T-cell (primary cell): ENCODE measurements at regions not wholly inside any gene's neighbourhood (a gene's known extent, or its start where the extent isn't known, plus 50 kb on each side); places are given as distances from the start of the nearest gene placed in this dataset.
"Not testable (repeated sequence)": the region's sequence is repeated elsewhere in the genome, so short reads cannot be mapped to it uniquely, and the experiment has no call there.

Experiments used
- ATAC-seq, 4 experiments: fragments of 200-7000 bp in 3 of 4; fragments of 150-1000 bp in 1 of 4; cut with Tn5 transposase; replicated peaks in 1 of 4; 1 replicate in 3 of 4; 2 replicates in 1 of 4; pipeline ENCODE4 v1.10.0; 2021; ENCODE audit warnings: moderate library complexity in 3 of 4, mild to moderate bottlenecking in 2 of 4, moderate number of reproducible peaks in 1 of 4
- CTCF ChIA-PET, 2 donors: fragments of 300-600 bp; sonication (Branson Sonifier 250); formaldehyde crosslinking; loops; one replicate each; lab custom pipeline; 2022; ENCODE audit warnings: antibody characterized with exemption in 2 of 2; lab: Charles Lee
- POLR2A ChIA-PET, 2 donors: fragments of 300-600 bp; sonication (Branson Sonifier 250); formaldehyde crosslinking; loops; one replicate each; lab custom pipeline; 2022; ENCODE audit warnings: antibody characterized with exemption in 2 of 2; lab: Charles Lee
- DNase-seq, 35 experiments: peaks; one replicate each; pipeline versions ENCODE4 v3.0.0 to v3.0.0-alpha.2; 2013 to 2023
- H3K27ac ChIP-seq: one replicate; pipeline ENCODE4 v1.5.1; 2013; ENCODE audit warnings: low read length
- H3K27me3 ChIP-seq, 2 experiments: replicated peaks in 1 of 2; 1 replicate in 1 of 2; 2 replicates in 1 of 2; pipeline versions ENCODE4 v1.6.1 to v1.7.0; 2013; ENCODE audit warnings: low read length in 1 of 2, mixed read lengths in 1 of 2; ENCODE audit not compliant: control insufficient read depth in 2 of 2, insufficient read depth in 2 of 2; ENCODE audit errors: extremely low read depth in 1 of 2
- H3K36me3 ChIP-seq, 2 donors: 1 replicate in 1 of 2; 2 replicates in 1 of 2; pipeline versions ENCODE4 v1.6.1 to v1.7.0; 2013; ENCODE audit warnings: low read length in 1 of 2; ENCODE audit not compliant: control insufficient read depth in 2 of 2, insufficient read depth in 1 of 2; ENCODE audit errors: extremely low read depth in 1 of 2
- H3K4me1 ChIP-seq, 2 experiments: 1 replicate in 1 of 2; 2 replicates in 1 of 2; pipeline versions ENCODE4 v1.6.1 to v1.7.0; 2013; ENCODE audit warnings: low read length in 2 of 2, mixed read lengths in 1 of 2; ENCODE audit not compliant: insufficient read depth in 2 of 2, control insufficient read depth in 1 of 2; ENCODE audit errors: extremely low read depth in 1 of 2
- H3K4me3 ChIP-seq, 2 donors: 1 replicate in 1 of 2; 2 replicates in 1 of 2; pipeline versions ENCODE4 v1.5.1 to v1.7.0; 2013; ENCODE audit warnings: mild to moderate bottlenecking in 2 of 2, low read length in 1 of 2, moderate library complexity in 1 of 2; ENCODE audit not compliant: control insufficient read depth in 1 of 2; ENCODE audit errors: extremely low read depth in 1 of 2
- H3K9me3 ChIP-seq: 2 replicates; pipeline ENCODE4 v1.7.0; 2013
- H3K27ac Mint-ChIP-seq, 2 donors: one replicate each; pipeline ENCODE4 v1.8.0; 2020 to 2021; ENCODE audit warnings: mild to moderate bottlenecking in 2 of 2, mixed read lengths in 2 of 2
- H3K27me3 Mint-ChIP-seq, 2 donors: one replicate each; pipeline ENCODE4 v1.8.0; 2021 to 2022; ENCODE audit warnings: mixed read lengths in 2 of 2
- H3K36me3 Mint-ChIP-seq: one replicate; pipeline ENCODE4 v1.8.0; 2021; ENCODE audit warnings: mixed read lengths
- H3K4me1 Mint-ChIP-seq, 3 donors: one replicate each; pipeline ENCODE4 v1.8.0; 2020 to 2022; ENCODE audit warnings: mixed read lengths in 3 of 3, mild to moderate bottlenecking in 1 of 3
- H3K4me3 Mint-ChIP-seq, 3 donors: one replicate each; pipeline ENCODE4 v1.8.0; 2020 to 2022; ENCODE audit warnings: mild to moderate bottlenecking in 3 of 3, mixed read lengths in 3 of 3, moderate library complexity in 3 of 3
- H3K9me3 Mint-ChIP-seq, 3 donors: one replicate each; pipeline ENCODE4 v1.8.0; 2020 to 2022; ENCODE audit warnings: mixed read lengths in 3 of 3
- WGBS: methylation state at CpG from one replicate; pipeline ENCODE4 v1.1.5; 2013; ENCODE audit warnings: missing lambda C conversion rate; ENCODE audit not compliant: insufficient coverage; 5-methylcytosine and 5-hydroxymethylcytosine counted together

GRCh38 chr2:223185638-223186037 lies 133.6 kb downstream of the KCNE4 start:
- no peak for DNase-seq
- WGBS: no CpG with 5 or more reads among the region's 4 CpGs
- no peak for ATAC-seq
- no peak overlapping the region for H3K27ac ChIP-seq
- no peaks in the 10 kb centered on the region for H3K9me3 ChIP-seq
- no peaks in the 10 kb centered on the region for H3K4me1 ChIP-seq
- no peak overlapping the region for H3K4me3 ChIP-seq
- H3K4me1 Mint-ChIP-seq: no peaks in the 10 kb centered on the region
- no peaks in the 10 kb centered on the region for H3K27me3 ChIP-seq
- peaks cover 0 to 10% of the 10 kb centered on the region in 2 donors for H3K27me3 Mint-ChIP-seq
- no peaks in the 10 kb centered on the region for H3K36me3 ChIP-seq
- POLR2A ChIA-PET: no interaction called here
- no peak overlapping the region for H3K27ac Mint-ChIP-seq
- no peaks in the 10 kb centered on the region for H3K36me3 Mint-ChIP-seq
- no peak overlapping the region for H3K4me3 Mint-ChIP-seq
- H3K9me3 Mint-ChIP-seq: no peaks in the 10 kb centered on the region
- CTCF ChIA-PET: no interaction called here

GRCh38 chr2:223187256-223187655 lies 135.3 kb downstream of the KCNE4 start:
- Mint-ChIP-seq H3K27me3 (peaks cover 0 to 13% of the 10 kb centered on the region in 2 donors), H3K36me3 (no peaks in the 10 kb centered on the region), H3K9me3 (peaks cover 0 to 6% (median 0%) of the 10 kb centered on the region in 3 donors), H3K27ac (no peak overlapping the region), H3K4me1 (no peaks in the 10 kb centered on the region), H3K4me3 (no peak overlapping the region)
- Histone ChIP-seq H3K36me3 (no peaks in the 10 kb centered on the region), H3K27ac (no peak overlapping the region), H3K4me1 (no peaks in the 10 kb centered on the region), H3K4me3 (no peak overlapping the region), H3K9me3 (no peaks in the 10 kb centered on the region), H3K27me3 (no peaks in the 10 kb centered on the region)
- ChIA-PET POLR2A (no interaction called here), CTCF (no interaction called here)
- WGBS: 90% methylated on average over 2 of the region's 3 CpGs
- DNase-seq (no peak), ATAC-seq (no peak)

- H3K27ac ChIP-seq, H3K9me3 ChIP-seq, H3K4me3 ChIP-seq, DNase-seq, H3K4me1 ChIP-seq, H3K36me3 Mint-ChIP-seq, CTCF ChIA-PET, POLR2A ChIA-PET, H3K36me3 ChIP-seq, H3K27me3 ChIP-seq, ATAC-seq, H3K4me3 Mint-ChIP-seq, H3K27ac Mint-ChIP-seq, H3K4me1 Mint-ChIP-seq: not testable (repeated sequence)
- peaks cover 0 to 11% (median 0%) of the 10 kb centered on the region in 3 donors for H3K9me3 Mint-ChIP-seq
- WGBS: no CpG with 5 or more reads among the region's 10 CpGs
- H3K27me3 Mint-ChIP-seq: peaks cover 0 to 18% of the 10 kb centered on the region in 2 donors
These were observed 138.7 kb downstream of the KCNE4 start for GRCh38 chr2:223190561-223191206.

- peaks cover 0 to 9% (median 4%) of the 10 kb centered on the region in 3 donors for H3K9me3 Mint-ChIP-seq
- POLR2A ChIA-PET: no interaction called here
- CTCF ChIA-PET: no interaction called here
- no peak overlapping the region for H3K4me3 Mint-ChIP-seq
- no peak overlapping the region for H3K27ac Mint-ChIP-seq
- ATAC-seq (no peak), DNase-seq (no peak)
- no peaks in the 10 kb centered on the region for H3K4me1 ChIP-seq
- WGBS: 17% methylated on average over 1 of the region's 5 CpGs
- H3K27ac ChIP-seq: no peak overlapping the region
- H3K9me3 ChIP-seq: no peaks in the 10 kb centered on the region
- peaks cover 0 to 6% of the 10 kb centered on the region in 2 donors for H3K27me3 Mint-ChIP-seq
- H3K36me3 Mint-ChIP-seq: no peaks in the 10 kb centered on the region
- no peaks in the 10 kb centered on the region for H3K4me1 Mint-ChIP-seq
- no peak overlapping the region for H3K4me3 ChIP-seq
- no peaks in the 10 kb centered on the region for H3K27me3 ChIP-seq
- no peaks in the 10 kb centered on the region for H3K36me3 ChIP-seq
These were observed 144.3 kb downstream of the KCNE4 start for GRCh38 chr2:223196331-223196730.

GRCh38 chr2:223197046-223197445 lies 145.1 kb downstream of the KCNE4 start:
- ChIA-PET CTCF (no interaction called here), POLR2A (no interaction called here)
- H3K4me1 ChIP-seq: no peaks in the 10 kb centered on the region
- Mint-ChIP-seq H3K9me3 (peaks cover 0 to 5% (median 4%) of the 10 kb centered on the region in 3 donors), H3K36me3 (no peaks in the 10 kb centered on the region), H3K4me1 (no peaks in the 10 kb centered on the region), H3K27me3 (peaks cover 0 to 5% of the 10 kb centered on the region in 2 donors), H3K27ac (no peak overlapping the region), H3K4me3 (no peak overlapping the region)
- H3K36me3 ChIP-seq: no peaks in the 10 kb centered on the region
- H3K27me3 ChIP-seq: no peaks in the 10 kb centered on the region
- DNase-seq: no peak
- no peak for ATAC-seq
- H3K27ac ChIP-seq: no peak overlapping the region
- no peak overlapping the region for H3K4me3 ChIP-seq
- WGBS: 94% methylated on average over 2 of the region's 2 CpGs
- H3K9me3 ChIP-seq: no peaks in the 10 kb centered on the region

- Mint-ChIP-seq H3K4me1 (no peaks in the 10 kb centered on the region), H3K4me3 (no peak overlapping the region), H3K27me3 (no peaks in the 10 kb centered on the region), H3K36me3 (no peaks in the 10 kb centered on the region), H3K27ac (no peak overlapping the region), H3K9me3 (peaks cover 0 to 4% (median 0%) of the 10 kb centered on the region in 3 donors)
- DNase-seq (no peak), ATAC-seq (no peak)
- WGBS: 89% methylated on average over 2 of the region's 5 CpGs
- Histone ChIP-seq H3K27ac (no peak overlapping the region), H3K9me3 (no peaks in the 10 kb centered on the region), H3K27me3 (no peaks in the 10 kb centered on the region), H3K36me3 (no peaks in the 10 kb centered on the region), H3K4me3 (no peak overlapping the region), H3K4me1 (no peaks in the 10 kb centered on the region)
- ChIA-PET POLR2A (interaction anchor here in 1 of 2 donors (0.7 kb wide), 1 partner anchor 646 kb away, joined by 3 read pairs; no protein-coding TSS in a partner anchor), CTCF (no interaction called here)
These were observed 147.8 kb downstream of the KCNE4 start for GRCh38 chr2:223199531-223200515.
